GM06990 (cell line): ENCODE measurements at regions not wholly inside any gene's neighbourhood (a gene's known extent, or its start where the extent isn't known, plus 50 kb on each side); places are given as distances from the start of the nearest gene placed in this dataset.

Source experiments
- DNase-seq: peaks from one replicate; pipeline ENCODE4 v3.0.0-alpha.2; 2011; ENCODE audit not compliant: insufficient read length; ENCODE audit errors: extremely low read depth
- H3K27me3 ChIP-seq: replicated peaks from 2 replicates; pipeline ENCODE4 v1.6.0; 2011; ENCODE audit warnings: low read length; ENCODE audit not compliant: control insufficient read depth, insufficient read depth
- H3K36me3 ChIP-seq: 2 replicates; pipeline ENCODE4 v1.5.1; 2011; ENCODE audit warnings: low read length; ENCODE audit not compliant: control insufficient read depth, insufficient read depth
- H3K4me3 ChIP-seq: replicated peaks from 2 replicates; pipeline ENCODE4 v1.5.1; 2011; ENCODE audit warnings: low read depth, mild to moderate bottlenecking, control low read depth, low read length
- CTCF ChIP-seq: IDR thresholded peaks from 2 replicates; pipeline ENCODE4 v1.5.1; 2011; ENCODE audit warnings: low read length, control low read depth, mild to moderate bottlenecking, inconsistent platforms; ENCODE audit not compliant: insufficient read depth, poor library complexity, severe bottlenecking

DNA sequence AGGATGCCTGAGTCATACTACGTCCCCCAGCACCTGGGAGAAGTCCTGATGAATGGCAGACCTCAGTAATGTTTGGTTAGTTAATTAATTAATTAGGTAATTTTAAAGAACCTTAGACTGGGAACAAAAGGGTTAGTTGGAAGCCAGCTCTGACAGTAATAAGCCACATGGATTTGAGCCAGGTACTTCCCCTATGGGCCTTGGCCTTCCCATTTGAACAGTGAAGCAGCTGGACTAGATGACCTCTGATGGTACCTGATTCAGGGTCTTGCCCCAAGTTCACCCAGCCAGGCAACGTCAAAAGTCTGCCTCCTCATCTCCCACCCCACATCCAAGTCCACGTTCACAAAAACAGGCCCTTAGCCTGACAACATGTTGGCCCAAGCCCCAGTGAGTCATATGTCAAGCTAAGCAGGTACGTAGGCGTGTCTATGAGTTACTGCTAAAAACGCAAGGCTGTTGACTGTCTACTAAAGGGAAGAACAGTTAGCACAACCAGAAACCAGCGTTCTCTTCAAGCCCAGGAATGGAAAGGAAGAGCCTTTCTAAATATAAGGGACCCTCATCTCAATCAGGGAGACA lies 303.2 kb downstream of the ACTL7B start:
- Histone ChIP-seq H3K36me3 (no peaks in the 10 kb centered on the region), H3K4me3 (no peak overlapping the region), H3K27me3 (peaks cover 1% of the 10 kb centered on the region; the same call in 1 of the 2 replicates)
- DNase-seq = no peak
- no peak for TF ChIP-seq CTCF

DNA sequence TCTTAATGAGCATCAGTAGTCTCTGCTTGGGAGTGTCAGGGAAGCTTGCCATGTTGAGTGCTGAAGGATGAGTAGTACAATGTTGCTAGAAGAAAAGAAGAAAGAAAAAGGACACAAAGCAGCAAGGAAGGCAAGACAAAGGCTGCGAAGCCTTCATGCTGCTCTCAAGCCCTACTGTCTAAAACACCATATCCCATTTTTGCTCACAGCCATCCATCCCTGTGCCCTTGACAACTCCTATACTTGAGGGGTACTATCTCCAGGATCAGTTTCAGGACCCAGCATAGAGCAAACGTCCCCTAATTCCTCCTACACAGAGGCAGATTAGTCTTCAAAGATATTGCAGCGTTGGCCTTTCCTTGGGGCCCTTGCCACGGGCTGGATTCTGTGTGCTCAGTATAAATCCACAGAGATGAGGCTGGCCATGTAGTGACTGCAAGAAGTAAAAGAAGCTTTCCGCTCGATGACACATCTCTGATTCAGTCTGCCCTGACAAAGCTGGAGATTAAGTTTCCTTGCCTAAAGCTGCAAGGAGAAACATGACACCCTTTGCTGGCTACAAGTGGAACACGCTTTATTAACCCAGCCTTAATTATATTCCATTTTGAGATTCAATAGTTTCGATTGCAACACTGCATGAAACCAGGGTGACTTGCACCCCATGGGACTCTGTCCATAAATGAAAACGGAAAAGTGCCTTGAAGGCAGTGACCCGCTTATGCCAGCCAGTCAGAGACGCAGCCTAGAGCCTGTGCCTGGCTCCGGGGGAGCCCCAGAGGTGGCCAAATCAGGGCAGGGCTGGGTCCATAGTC lies 304.6 kb downstream of the ACTL7B start:
- H3K36me3 ChIP-seq = no peaks in the 10 kb centered on the region
- H3K4me3 ChIP-seq = no peak overlapping the region
- no peak for TF ChIP-seq CTCF
- no peak for DNase-seq
- peaks cover 1% of the 10 kb centered on the region; the same call in 1 of the 2 replicates for H3K27me3 ChIP-seq

DNA sequence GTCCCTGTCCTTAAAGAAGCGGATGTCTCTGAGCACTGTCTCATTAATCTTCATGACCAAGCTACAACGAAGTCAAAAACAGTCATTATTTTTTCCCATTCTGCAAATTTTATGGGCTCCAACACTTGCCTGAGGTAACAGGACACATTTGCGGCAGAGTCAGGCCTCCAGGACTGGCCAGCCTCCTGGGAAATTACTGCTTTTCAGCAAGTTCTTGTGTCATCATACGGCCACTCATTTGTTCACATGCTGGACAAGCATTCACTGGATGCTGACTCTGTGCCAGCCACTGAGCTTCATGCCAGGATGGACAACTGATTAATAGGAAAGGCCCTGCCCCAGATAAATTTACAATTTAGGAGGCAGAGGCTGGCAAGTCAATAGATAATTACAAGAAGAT lies 305.7 kb downstream of the ACTL7B start:
- no peak for DNase-seq
- H3K36me3 ChIP-seq = no peaks in the 10 kb centered on the region
- TF ChIP-seq CTCF = no peak
- no peak overlapping the region for H3K4me3 ChIP-seq
- H3K27me3 ChIP-seq = peaks cover 1% of the 10 kb centered on the region; the same call in 1 of the 2 replicates

DNA sequence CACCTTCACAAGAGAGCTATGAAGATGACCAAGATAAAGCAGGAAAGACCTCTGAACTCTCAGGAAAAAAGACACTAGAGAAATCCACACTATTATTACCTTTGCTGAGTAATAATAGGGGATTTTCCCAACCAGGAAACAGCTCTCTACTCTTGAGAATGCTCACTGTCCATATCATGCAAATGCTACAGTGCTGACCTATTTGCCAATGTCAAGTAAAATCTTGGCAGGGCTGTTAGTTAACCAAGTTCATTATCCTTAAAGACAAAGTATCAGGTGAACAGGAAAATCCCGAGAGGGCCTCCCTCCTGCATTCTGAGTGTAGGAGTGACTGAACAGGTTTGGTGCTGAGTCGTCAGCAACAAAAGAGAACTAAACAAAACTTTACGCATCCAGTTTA lies 306.6 kb downstream of the ACTL7B start:
- peaks cover 1% of the 10 kb centered on the region; the same call in 1 of the 2 replicates for H3K27me3 ChIP-seq
- H3K4me3 ChIP-seq = no peak overlapping the region
- TF ChIP-seq CTCF = no peak
- DNase-seq = no peak
- H3K36me3 ChIP-seq = no peaks in the 10 kb centered on the region

GRCh38 chr9:108547411-108548135 lies 308.2 kb downstream of the ACTL7B start:
- Histone ChIP-seq H3K27me3 (peaks cover 1% of the 10 kb centered on the region; the same call in 1 of the 2 replicates), H3K36me3 (no peaks in the 10 kb centered on the region), H3K4me3 (no peak overlapping the region)
- TF ChIP-seq CTCF = no peak
- DNase-seq = no peak
